ENCODE measurements at regions not wholly inside any gene's neighbourhood (a gene's known extent, or its start where the extent isn't known, plus 50 kb on each side); places are given as distances from the start of the nearest gene placed in this dataset.

GRCh38 chr9:19937121-19937520 is 148.3 kb upstream of the SLC24A2 start:
- no peak overlapping the region for H3K4me3 ChIP-seq (ENCODE audit: insufficient read depth, low read depth, low read length)
- peaks cover 3% of the 10 kb centered on the region for H3K4me1 ChIP-seq (ENCODE audit: control insufficient read depth, insufficient read depth, low read length)
- no peaks in the 10 kb centered on the region for H3K9me3 ChIP-seq (ENCODE audit: control insufficient read depth, low read length)
- H3K27ac ChIP-seq (ENCODE audit: insufficient read depth, low read depth, low read length, poor library complexity, severe bottlenecking): no peak overlapping the region
- 60 to 75% methylated on average over 1 of the region's 1 CpG for WGBS, 2 experiments
- peaks cover 11% of the 10 kb centered on the region for H3K27me3 ChIP-seq (ENCODE audit: control insufficient read depth, insufficient read depth, low read length, poor library complexity, severe bottlenecking)
- no peaks in the 10 kb centered on the region for H3K36me3 ChIP-seq (ENCODE audit: control insufficient read depth, insufficient read depth, low read length)

DNA sequence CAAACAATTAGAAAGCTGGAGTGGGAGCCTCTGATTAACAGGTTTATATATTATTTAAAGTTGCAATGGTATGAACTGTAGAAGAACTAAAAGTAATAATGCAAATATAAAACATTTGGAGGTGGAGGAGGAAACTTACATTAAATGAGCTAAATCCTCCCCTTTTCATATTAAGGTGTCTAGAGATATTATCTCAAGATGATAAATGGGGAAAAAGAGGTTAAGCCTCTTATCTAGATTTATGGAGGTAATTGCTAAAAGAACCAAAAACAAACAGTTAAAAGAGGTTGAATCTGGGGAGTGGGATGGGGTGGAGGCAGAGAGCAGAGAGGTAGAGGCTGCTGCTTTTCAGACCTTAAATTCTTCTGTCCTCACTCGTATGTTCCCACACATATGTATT is 147.8 kb upstream of the SLC24A2 start:
- no CpG with 5 or more reads among the region's 1 CpG for WGBS, 2 experiments
- Histone ChIP-seq H3K27ac (ENCODE audit: insufficient read depth, low read depth, low read length, poor library complexity, severe bottlenecking) (no peak overlapping the region), H3K4me1 (ENCODE audit: control insufficient read depth, insufficient read depth, low read length) (peaks cover 3% of the 10 kb centered on the region), H3K36me3 (ENCODE audit: control insufficient read depth, insufficient read depth, low read length) (no peaks in the 10 kb centered on the region), H3K27me3 (ENCODE audit: control insufficient read depth, insufficient read depth, low read length, poor library complexity, severe bottlenecking) (peaks cover 11% of the 10 kb centered on the region), H3K4me3 (ENCODE audit: insufficient read depth, low read depth, low read length) (no peak overlapping the region), H3K9me3 (ENCODE audit: control insufficient read depth, low read length) (no peaks in the 10 kb centered on the region)

DNA sequence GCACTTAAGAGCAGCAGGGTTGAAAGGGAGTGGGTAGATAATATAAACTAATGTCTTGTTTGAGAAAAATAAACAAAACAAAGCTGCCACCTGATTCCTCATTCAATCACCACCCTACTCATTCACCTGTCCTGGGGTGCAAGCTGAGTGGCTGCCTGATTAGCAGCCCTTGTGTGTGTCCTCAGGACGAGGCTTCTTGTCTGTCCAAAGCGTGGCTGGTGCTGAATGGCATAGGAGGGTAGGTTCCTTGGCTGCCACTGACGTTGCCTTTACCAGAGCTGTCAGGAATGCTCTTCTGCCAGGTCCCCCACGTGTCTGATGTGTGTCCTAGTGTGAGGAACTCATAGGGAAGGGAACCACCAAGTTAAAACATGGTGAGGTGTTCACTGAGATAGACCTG is 146.6 kb upstream of the SLC24A2 start:
- Histone ChIP-seq H3K27ac (ENCODE audit: insufficient read depth, low read depth, low read length, poor library complexity, severe bottlenecking) (no peak overlapping the region), H3K27me3 (ENCODE audit: control insufficient read depth, insufficient read depth, low read length, poor library complexity, severe bottlenecking) (peaks cover 11% of the 10 kb centered on the region), H3K4me1 (ENCODE audit: control insufficient read depth, insufficient read depth, low read length) (no peaks in the 10 kb centered on the region), H3K4me3 (ENCODE audit: insufficient read depth, low read depth, low read length) (no peak overlapping the region), H3K9me3 (ENCODE audit: control insufficient read depth, low read length) (no peaks in the 10 kb centered on the region), H3K36me3 (ENCODE audit: control insufficient read depth, insufficient read depth, low read length) (no peaks in the 10 kb centered on the region)
- 69 to 72% methylated on average over 4 of the region's 4 CpGs for WGBS, 2 experiments

DNA sequence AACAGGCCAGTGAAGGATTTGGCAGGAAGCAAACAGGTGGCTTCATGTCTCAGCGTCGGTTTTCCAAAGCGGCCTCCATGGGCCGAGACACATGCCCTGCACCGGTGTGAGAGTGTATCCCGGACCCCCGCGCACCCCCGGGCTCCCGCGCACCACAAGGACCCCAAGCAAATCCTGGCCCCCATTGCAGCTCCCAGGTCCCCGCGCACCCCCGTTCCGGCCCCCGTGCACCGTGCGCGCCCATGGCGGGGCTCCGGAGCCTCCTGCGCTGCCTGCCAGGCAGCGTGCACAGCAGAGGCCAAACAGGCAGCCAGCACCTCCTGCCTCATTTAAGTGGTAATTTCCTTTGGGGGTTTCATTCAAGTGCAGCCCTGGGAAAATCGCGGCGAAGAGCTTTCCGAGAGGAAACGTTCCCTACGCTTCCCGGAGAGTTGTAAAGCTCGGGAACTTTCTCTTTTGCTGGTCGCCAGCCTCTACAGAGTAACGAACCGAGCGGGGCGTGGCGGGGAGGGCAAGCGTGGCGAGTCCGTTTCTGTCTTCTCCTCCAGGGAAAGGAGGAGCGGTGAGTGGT is 145.5 kb upstream of the SLC24A2 start:
- Histone ChIP-seq H3K36me3 (ENCODE audit: control insufficient read depth, insufficient read depth, low read length) (no peaks in the 10 kb centered on the region), H3K27ac (ENCODE audit: insufficient read depth, low read depth, low read length, poor library complexity, severe bottlenecking) (no peak overlapping the region), H3K4me3 (ENCODE audit: insufficient read depth, low read depth, low read length) (peak overlapping the region; percentile 18), H3K9me3 (ENCODE audit: control insufficient read depth, low read length) (no peaks in the 10 kb centered on the region), H3K27me3 (ENCODE audit: control insufficient read depth, insufficient read depth, low read length, poor library complexity, severe bottlenecking) (peaks cover 11% of the 10 kb centered on the region), H3K4me1 (ENCODE audit: control insufficient read depth, insufficient read depth, low read length) (no peaks in the 10 kb centered on the region)
- WGBS, 2 experiments: 43 to 45% methylated on average over 41 of the region's 41 CpGs

DNA sequence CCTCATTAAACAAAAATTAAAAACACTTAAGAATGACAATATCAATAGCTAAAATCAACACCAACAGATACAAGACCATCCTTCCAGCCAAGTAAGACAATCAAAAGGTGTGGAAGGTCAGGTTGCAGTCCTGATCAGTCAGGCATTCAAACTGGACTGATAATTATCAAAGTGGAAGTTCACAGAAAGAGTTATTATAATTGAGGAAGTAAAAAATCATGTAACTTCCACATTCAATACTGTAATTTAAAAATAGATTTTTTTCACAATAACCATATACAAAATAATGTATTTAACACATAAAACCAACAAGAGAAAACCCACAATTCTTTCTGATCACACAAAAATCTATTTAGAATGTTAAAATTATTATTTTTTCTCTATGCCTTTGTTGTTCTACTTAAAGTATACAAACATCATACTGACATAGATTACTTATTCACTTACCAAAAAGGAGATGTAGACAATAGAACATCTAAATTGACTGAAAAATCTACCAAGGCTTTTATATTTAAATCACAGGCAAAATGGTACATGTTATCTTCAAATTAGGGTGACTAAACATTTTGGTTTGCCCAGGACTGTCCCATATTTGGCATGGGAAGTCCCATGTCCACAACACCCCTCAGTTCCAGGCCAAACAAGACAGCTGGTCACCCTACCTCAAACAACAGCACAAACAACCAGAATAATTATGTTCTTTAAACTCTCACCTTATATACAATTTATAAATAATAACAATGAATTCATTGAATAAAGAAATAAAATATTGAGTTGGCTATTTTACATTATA is 142.5 kb upstream of the SLC24A2 start:
- no peak overlapping the region for H3K27ac ChIP-seq (ENCODE audit: insufficient read depth, low read depth, low read length, poor library complexity, severe bottlenecking)
- peaks cover 11% of the 10 kb centered on the region for H3K27me3 ChIP-seq (ENCODE audit: control insufficient read depth, insufficient read depth, low read length, poor library complexity, severe bottlenecking)
- H3K4me1 ChIP-seq (ENCODE audit: control insufficient read depth, insufficient read depth, low read length): no peaks in the 10 kb centered on the region
- no peak overlapping the region for H3K4me3 ChIP-seq (ENCODE audit: insufficient read depth, low read depth, low read length)
- H3K9me3 ChIP-seq (ENCODE audit: control insufficient read depth, low read length): no peaks in the 10 kb centered on the region
- no peaks in the 10 kb centered on the region for H3K36me3 ChIP-seq (ENCODE audit: control insufficient read depth, insufficient read depth, low read length)

GRCh38 chr9:19927560-19927959 is 138.7 kb upstream of the SLC24A2 start:
- H3K36me3 ChIP-seq (ENCODE audit: control insufficient read depth, insufficient read depth, low read length): no peaks in the 10 kb centered on the region
- H3K4me3 ChIP-seq (ENCODE audit: insufficient read depth, low read depth, low read length): no peak overlapping the region
- H3K9me3 ChIP-seq (ENCODE audit: control insufficient read depth, low read length): no peaks in the 10 kb centered on the region
- no peaks in the 10 kb centered on the region for H3K4me1 ChIP-seq (ENCODE audit: control insufficient read depth, insufficient read depth, low read length)
- WGBS, 2 experiments: 91 to 95% methylated on average over 6 of the region's 6 CpGs
- no peaks in the 10 kb centered on the region for H3K27me3 ChIP-seq (ENCODE audit: control insufficient read depth, insufficient read depth, low read length, poor library complexity, severe bottlenecking)
- H3K27ac ChIP-seq (ENCODE audit: insufficient read depth, low read depth, low read length, poor library complexity, severe bottlenecking): no peak overlapping the region

DNA sequence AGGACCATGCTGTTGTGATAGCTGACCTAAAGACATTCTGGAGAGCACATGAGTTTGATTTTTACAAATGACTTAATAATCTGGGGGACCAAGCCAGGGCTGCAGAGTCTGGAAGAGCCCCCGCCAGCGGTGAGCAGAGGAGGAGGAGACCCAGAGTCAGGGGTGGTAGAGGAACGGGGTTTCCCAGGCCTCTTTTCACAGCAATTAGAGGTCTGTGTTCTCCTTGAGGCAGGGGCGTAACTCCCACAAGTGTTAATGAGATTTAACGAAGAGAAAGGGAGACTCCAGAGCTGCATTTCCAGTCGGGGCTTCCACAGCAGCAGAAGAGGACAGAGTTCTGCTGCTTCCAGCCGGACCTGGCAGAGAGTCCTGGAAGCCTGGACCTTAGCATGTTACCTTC is 137.9 kb upstream of the SLC24A2 start:
- Histone ChIP-seq H3K27ac (ENCODE audit: insufficient read depth, low read depth, low read length, poor library complexity, severe bottlenecking) (no peak overlapping the region), H3K4me1 (ENCODE audit: control insufficient read depth, insufficient read depth, low read length) (no peaks in the 10 kb centered on the region), H3K36me3 (ENCODE audit: control insufficient read depth, insufficient read depth, low read length) (no peaks in the 10 kb centered on the region), H3K4me3 (ENCODE audit: insufficient read depth, low read depth, low read length) (no peak overlapping the region), H3K9me3 (ENCODE audit: control insufficient read depth, low read length) (no peaks in the 10 kb centered on the region), H3K27me3 (ENCODE audit: control insufficient read depth, insufficient read depth, low read length, poor library complexity, severe bottlenecking) (no peaks in the 10 kb centered on the region)
- 80 to 82% methylated on average over 7 of the region's 7 CpGs for WGBS, 2 experiments

GRCh38 chr9:19925674-19926503 is 137.1 kb upstream of the SLC24A2 start:
- peak overlapping the region; percentile 21 for H3K4me3 ChIP-seq (ENCODE audit: insufficient read depth, low read depth, low read length)
- no peaks in the 10 kb centered on the region for H3K27me3 ChIP-seq (ENCODE audit: control insufficient read depth, insufficient read depth, low read length, poor library complexity, severe bottlenecking)
- H3K36me3 ChIP-seq (ENCODE audit: control insufficient read depth, insufficient read depth, low read length): no peaks in the 10 kb centered on the region
- H3K4me1 ChIP-seq (ENCODE audit: control insufficient read depth, insufficient read depth, low read length): no peaks in the 10 kb centered on the region
- H3K27ac ChIP-seq (ENCODE audit: insufficient read depth, low read depth, low read length, poor library complexity, severe bottlenecking): no peak overlapping the region
- WGBS, 2 experiments: 18 to 20% methylated on average over 20 of the region's 20 CpGs
- H3K9me3 ChIP-seq (ENCODE audit: control insufficient read depth, low read length): no peaks in the 10 kb centered on the region

- 93 to 98% methylated on average over 2 of the region's 2 CpGs for WGBS, 2 experiments
Measured at GRCh38 chr9:19924080-19924479, 135.2 kb upstream of the SLC24A2 start.

DNA sequence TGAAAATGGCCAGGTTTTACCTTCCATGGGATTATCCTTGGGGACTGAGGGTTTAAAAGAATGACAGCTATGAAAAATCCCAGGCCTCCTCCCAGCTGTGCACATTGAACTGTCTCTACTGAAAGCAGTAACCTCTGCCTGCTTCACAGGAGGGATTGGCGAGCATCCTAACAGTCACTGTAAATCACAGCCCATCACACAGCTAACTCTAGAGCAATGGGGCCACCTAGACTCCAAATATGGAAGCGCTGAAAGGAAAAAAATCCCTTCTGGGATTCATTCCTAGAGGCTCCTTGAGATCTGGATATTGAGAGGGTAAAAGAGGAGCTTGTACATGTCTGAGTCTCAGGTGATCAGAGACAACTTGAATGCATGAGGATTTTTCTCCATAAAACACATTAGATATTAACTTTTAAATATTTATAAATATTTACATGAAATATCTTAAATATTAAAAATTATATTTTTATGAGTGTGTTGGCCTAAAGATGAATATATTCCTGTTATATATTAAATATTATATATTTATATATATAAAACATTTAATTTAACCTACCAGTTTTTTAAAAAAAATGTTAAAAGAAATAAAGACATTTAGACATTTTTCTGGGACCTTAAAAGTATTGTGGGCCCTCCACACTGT is 133.8 kb upstream of the SLC24A2 start:
- Histone ChIP-seq H3K27ac (ENCODE audit: insufficient read depth, low read depth, low read length, poor library complexity, severe bottlenecking) (no peak overlapping the region), H3K4me3 (ENCODE audit: insufficient read depth, low read depth, low read length) (no peak overlapping the region), H3K36me3 (ENCODE audit: control insufficient read depth, insufficient read depth, low read length) (no peaks in the 10 kb centered on the region), H3K4me1 (ENCODE audit: control insufficient read depth, insufficient read depth, low read length) (no peaks in the 10 kb centered on the region), H3K9me3 (ENCODE audit: control insufficient read depth, low read length) (no peaks in the 10 kb centered on the region), H3K27me3 (ENCODE audit: control insufficient read depth, insufficient read depth, low read length, poor library complexity, severe bottlenecking) (no peaks in the 10 kb centered on the region)
- 0 to 5% methylated on average over 2 of the region's 2 CpGs for WGBS, 2 experiments

More at GRCh38 chr9:19924080-19924479, 135.2 kb upstream of the SLC24A2 start:
- H3K4me3 ChIP-seq (ENCODE audit: insufficient read depth, low read depth, low read length): no peak overlapping the region
- H3K27me3 ChIP-seq (ENCODE audit: control insufficient read depth, insufficient read depth, low read length, poor library complexity, severe bottlenecking): no peaks in the 10 kb centered on the region
- no peaks in the 10 kb centered on the region for H3K4me1 ChIP-seq (ENCODE audit: control insufficient read depth, insufficient read depth, low read length)
- no peak overlapping the region for H3K27ac ChIP-seq (ENCODE audit: insufficient read depth, low read depth, low read length, poor library complexity, severe bottlenecking)
- H3K9me3 ChIP-seq (ENCODE audit: control insufficient read depth, low read length): no peaks in the 10 kb centered on the region
- H3K36me3 ChIP-seq (ENCODE audit: control insufficient read depth, insufficient read depth, low read length): no peaks in the 10 kb centered on the region
